IMR-90 (cell line): ENCODE measurements at regions not wholly inside any gene's neighbourhood (a gene's known extent, or its start where the extent isn't known, plus 50 kb on each side); places are given as distances from the start of the nearest gene placed in this dataset.

Experiments
- CHD1 ChIP-seq: IDR thresholded peaks from 2 replicates; pipeline ENCODE4 v1.6.1; 2012; ENCODE audit warnings: low read depth, low read length, improper control_type of control experiment
- CTCF ChIP-seq: conservative IDR thresholded peaks from 2 replicates; pipeline ENCODE4 v1.5.1; 2012; ENCODE audit warnings: mild to moderate bottlenecking, low read depth, low read length, improper control_type of control experiment
- POLR2A ChIP-seq: IDR thresholded peaks from 2 replicates; pipeline ENCODE4 v1.6.1; 2012; ENCODE audit warnings: mild to moderate bottlenecking, low read depth, low read length
- RCOR1 ChIP-seq: IDR thresholded peaks from 2 replicates; pipeline ENCODE4 v1.6.1; 2012; ENCODE audit warnings: mild to moderate bottlenecking, low read length, improper control_type of control experiment; ENCODE audit not compliant: insufficient replicate concordance
- SMC3 ChIP-seq: fragments of 150-350 bp; IDR thresholded peaks from 2 replicates; pipeline ENCODE4 v1.6.1; 2016; ENCODE audit warnings: low read depth, mild to moderate bottlenecking, antibody characterized with exemption, low read length, moderate library complexity
- USF2 ChIP-seq: fragments of 150-350 bp; IDR thresholded peaks from 2 replicates; pipeline ENCODE4 v1.6.1; 2017; ENCODE audit warnings: mild to moderate bottlenecking, antibody characterized with exemption, low read length, low read depth

GRCh38 chr12:97132270-97132669 is 225.2 kb downstream of the NEDD1 start:
- TF ChIP-seq POLR2A (no peak), CTCF (no peak), SMC3 (no peak), CHD1 (no peak), RCOR1 (no peak), USF2 (no peak)
